GM21360 (cell line): ENCODE measurements at regions not wholly inside any gene's neighbourhood (a gene's known extent, or its start where the extent isn't known, plus 50 kb on each side); places are given as distances from the start of the nearest gene placed in this dataset.

Experiments
- ATAC-seq: cut with Tn5 transposase; IDR thresholded peaks from one replicate; pipeline ENCODE4 v1.9.1; 2021; ENCODE audit warnings: mild to moderate bottlenecking, moderate library complexity; ENCODE audit not compliant: unreplicated experiment

GRCh38 chr5:113897748-113898147 is 384.3 kb downstream of the YTHDC2 start:
- no peak for ATAC-seq

DNA sequence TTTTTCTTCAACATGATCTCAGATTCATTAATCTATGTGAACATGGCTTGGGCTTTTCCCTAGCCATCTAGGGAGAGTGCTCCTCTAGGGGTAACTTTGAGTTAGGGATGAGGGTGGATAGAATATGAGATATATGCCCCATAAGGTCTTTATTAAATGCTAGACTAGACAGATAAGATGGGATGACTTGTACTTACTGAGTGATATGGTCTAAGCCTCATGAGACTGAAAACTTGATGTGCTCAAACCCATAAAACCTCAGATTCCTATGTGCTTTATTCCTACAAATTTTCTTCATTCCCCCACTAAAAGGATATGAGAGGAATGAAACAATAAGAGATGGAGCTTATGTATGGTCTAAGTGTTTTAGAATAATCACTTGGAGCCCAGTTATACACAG is 386.6 kb downstream of the YTHDC2 start:
- no peak for ATAC-seq

- no peak for ATAC-seq
Observed at GRCh38 chr5:113900816-113901215, 387.3 kb downstream of the YTHDC2 start.

DNA sequence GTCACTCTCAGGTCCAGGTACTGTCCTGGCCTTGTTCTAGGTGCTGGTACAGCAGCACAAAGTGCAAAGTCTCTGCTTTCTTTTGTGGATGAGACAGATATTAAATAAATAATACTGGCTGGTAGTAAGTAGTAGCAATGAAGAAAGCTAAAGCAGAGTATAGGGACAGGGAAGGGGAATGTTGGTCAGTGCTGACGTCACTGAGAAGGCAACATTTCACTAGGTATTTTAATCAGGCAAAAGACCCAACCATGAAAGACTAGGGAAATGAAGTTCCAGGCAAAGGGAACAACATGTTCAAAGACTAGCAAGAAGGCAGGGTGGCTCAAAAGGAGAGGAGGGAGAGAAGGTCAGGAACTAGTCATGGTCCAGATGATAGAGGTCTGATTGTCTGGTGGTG is 388.2 kb downstream of the YTHDC2 start:
- ATAC-seq, result no peak

DNA sequence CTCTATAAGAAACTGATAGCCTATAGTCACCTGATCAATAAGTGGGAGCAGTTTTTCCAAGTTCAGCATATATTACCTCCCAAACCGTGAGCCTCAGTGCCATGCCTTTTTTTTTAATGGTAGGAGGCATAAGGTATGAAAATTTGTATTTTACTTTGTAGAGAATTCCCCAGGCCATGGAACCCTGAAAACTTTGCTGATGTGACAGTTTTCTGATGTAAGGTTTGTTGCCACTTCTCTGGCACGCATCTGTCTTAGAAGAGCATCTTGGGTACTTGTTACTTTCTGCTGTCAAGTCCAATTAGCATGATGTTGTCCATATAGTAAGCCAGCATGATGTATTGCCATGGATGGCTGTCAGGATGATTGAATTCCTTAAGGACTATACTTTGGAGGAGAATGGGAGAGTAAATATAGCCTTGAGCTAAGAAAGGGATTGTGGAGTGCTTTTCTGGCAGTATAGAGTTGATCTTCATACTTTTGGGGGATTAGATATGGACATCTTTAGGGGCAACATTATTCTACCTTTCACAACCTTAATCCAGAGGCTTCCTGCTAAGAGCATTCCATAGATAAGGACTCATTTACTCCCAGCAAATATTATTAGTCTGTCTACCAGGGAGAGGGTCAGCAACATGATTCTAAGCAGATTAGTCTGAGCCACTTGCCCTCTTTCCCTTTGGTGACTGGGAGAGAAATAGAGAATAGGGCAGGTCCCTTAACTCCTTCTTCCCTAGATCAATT is 389.6 kb downstream of the YTHDC2 start:
- ATAC-seq, result no peak

- no peak for ATAC-seq
Observed at GRCh38 chr5:113909782-113910181, 396.3 kb downstream of the YTHDC2 start.

DNA sequence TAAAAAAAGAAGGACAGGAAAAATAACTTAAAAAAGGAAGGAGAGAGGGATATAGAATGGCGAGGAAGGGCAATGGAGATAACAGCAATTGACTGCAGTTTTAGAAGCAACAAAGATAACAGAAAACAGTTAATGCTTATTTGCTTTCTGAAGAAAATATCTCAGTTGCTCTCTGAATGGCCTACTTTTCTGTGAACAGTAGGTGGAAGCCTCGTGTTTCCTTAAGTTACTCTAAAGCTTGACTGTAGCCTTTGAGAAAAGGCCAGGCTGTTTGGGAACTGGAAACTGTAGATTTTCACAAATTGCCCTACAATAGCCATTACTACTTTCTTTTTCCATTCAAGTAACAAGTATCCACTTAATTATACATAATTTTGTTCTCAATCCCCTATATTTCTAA is 404.5 kb downstream of the YTHDC2 start:
- no peak for ATAC-seq

DNA sequence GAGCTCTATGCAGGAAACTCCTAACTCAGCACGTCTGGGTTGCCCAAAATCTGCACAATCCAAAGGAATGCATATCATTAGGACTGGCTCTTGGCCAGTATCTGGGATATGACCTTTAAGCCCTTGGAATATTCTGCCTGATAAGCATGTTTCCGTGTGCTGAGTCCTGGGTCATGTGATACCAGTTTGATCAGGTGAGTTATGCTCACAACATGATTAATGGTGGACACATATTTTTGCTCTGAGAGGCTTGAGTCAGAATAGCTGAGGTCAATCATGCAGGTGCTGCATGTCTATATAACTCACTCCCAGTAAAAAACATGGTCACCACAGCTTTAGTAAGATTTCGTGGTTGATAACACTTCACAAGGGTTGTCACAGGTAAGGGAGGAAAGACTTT is 408.8 kb downstream of the YTHDC2 start:
- ATAC-seq, result no peak

GRCh38 chr5:113935453-113935852 is 422.0 kb downstream of the YTHDC2 start:
- ATAC-seq, result no peak

GRCh38 chr5:113937301-113937700 is 423.8 kb downstream of the YTHDC2 start:
- no peak for ATAC-seq

DNA sequence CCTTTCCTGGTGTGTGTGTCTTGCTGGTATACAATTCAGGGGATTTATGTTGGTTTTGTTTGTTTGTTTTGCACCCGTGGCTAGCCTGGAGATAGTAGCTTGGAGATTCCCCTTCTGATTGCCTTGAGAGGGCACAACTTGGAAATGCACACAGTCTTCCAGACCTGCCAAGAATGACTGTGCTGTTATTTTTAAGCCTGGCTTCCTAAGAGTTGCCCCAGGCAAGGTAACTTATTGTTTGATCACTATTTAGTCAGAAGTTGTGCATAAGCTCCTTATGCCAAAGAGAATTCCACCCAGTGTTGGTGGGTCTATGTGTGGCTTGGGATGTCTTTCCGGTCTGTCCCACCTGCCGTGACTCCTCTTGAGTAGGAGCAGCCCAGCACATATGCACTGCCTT is 421.9 kb upstream of the KCNN2 start:
- no peak for ATAC-seq

DNA sequence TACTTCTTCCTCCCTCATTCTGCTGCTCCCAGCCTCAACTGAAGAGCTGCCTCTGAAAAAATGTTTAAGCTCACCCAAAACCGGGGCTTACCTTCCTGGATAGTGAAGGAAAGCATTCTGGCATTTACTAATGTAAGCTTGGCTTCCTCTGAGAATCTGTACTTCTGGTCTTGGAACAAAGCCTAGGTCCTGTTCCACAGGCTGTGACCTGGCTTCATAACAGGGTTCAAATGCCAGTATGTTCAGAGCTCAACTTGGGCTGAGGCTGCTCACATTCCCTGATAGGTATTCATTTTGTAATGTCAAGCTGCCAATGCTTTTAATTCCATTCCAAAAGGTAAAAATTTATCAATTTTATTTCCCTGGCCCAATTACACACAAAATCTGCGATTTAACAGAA is 411.7 kb upstream of the KCNN2 start:
- ATAC-seq, result no peak

DNA sequence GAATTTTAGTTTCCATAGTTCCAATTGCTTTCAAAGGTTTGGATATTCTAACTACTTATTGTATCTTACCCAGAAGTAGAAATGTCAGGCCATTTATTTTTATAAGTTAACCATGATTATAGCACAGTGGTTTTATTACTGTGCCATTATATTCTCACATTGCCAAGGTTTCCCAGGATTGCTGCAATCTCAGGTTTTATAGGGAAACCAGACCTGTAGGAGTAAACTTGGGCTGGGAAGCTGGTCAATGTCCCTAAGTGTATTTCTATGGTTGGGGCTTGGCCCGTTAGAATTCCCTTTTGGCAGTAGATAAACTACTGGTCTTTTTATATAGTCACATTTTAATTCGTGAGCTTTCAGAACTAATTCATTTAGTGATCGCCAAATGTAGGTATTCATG is 396.6 kb upstream of the KCNN2 start:
- no peak for ATAC-seq

- no peak for ATAC-seq
Observed at GRCh38 chr5:113969901-113970300, 392.0 kb upstream of the KCNN2 start.

- ATAC-seq, result no peak
Observed at GRCh38 chr5:113971454-113971853, 390.4 kb upstream of the KCNN2 start.

DNA sequence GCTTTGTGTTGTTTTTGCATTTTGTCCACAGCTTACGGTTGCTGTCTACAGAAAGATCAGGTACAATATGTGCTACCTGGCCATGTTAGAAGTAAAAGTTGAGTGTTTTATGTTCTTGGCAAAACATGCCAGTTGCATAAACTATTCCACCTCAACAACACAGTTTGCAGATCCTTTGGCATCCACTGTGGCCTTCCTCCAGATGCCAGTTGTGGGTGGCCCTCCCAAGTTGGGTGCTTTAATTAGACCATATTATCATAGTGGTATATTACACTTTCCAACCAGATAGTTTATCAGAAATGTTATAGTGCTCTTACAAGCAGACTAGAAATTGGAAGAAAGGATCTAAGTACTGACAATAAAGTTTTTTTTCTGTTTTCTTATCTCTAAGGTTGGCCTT is 386.9 kb upstream of the KCNN2 start:
- ATAC-seq, result no peak

GRCh38 chr5:113984928-113985327 is 376.9 kb upstream of the KCNN2 start:
- ATAC-seq, result no peak

GRCh38 chr5:113985505-113985904 is 376.4 kb upstream of the KCNN2 start:
- ATAC-seq, result no peak

- no peak for ATAC-seq
Observed at GRCh38 chr5:113989278-113989912, 372.5 kb upstream of the KCNN2 start.

GRCh38 chr5:113989913-113990305 is 372.0 kb upstream of the KCNN2 start:
- no peak for ATAC-seq

DNA sequence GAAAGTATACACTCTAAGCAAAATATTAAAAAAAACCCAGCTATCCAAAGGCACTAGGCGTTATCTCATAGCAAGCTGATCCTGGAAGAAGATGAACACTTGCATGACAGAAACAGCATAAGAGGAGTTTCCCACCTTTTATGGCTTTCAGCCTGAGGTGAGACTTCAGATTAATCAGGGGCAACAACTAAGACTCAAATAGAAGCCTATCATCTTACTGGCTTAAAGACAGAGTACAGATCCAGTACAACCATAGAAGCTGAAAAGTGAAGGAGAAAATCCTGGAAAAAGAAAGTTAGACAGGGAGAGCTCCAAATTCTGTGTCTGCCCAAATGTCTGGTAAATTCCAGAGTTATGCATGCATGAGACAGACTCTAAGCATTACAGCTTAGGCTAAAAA is 360.8 kb upstream of the KCNN2 start:
- no peak for ATAC-seq

DNA sequence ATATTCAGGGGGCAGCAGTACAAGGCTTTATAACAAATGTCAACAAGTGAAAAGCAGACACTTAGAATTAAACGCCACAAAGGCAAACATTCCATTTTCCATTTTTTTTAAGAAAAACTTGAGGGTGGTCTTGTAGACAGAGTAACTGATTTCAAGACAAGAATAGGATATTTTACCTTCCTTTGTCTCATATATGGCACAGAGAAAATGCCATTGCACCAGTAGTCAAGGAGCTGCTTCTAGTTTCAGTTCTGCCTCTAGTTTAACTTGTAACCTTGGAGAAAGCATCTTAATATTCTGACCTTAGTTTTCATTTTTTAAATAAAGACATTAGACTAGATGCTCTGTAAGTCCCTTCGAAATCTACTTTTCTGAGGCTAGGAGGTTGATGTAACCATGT is 355.3 kb upstream of the KCNN2 start:
- ATAC-seq, result no peak

DNA sequence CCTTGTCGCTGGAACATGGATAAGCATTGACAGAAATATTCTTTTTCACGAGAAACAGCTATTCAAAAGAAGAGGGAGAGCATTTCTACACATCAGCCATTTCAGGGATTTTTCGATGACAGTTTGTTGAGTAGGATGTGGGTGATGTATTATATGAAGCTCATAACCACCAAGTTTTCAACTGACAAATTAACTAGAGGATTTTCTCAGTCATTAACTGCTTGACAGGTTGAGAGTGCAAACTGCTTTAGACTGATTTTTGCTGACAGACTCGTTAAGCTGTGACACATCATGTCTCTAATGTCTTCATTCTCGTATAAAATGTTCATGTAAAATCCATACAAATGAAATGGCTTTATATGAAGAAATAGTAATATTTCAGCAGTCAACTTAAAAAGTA is 354.2 kb upstream of the KCNN2 start:
- no peak for ATAC-seq
